ENCODE measurements at regions not wholly inside any gene's neighbourhood (a gene's known extent, or its start where the extent isn't known, plus 50 kb on each side); places are given as distances from the start of the nearest gene placed in this dataset.

GRCh38 chr5:2299388-2300220 is 416.9 kb upstream of the IRX4 start:
- no peak for DNase-seq (ENCODE audit: low spot score)

GRCh38 chr5:2298781-2299180 is 416.1 kb upstream of the IRX4 start:
- ATAC-seq (no peak), DNase-seq (ENCODE audit: low spot score) (no peak)
- intact Hi-C loops (cut with DNase I): no loop called here

More at GRCh38 chr5:2299388-2300220, 416.9 kb upstream of the IRX4 start:
- intact Hi-C loops (cut with DNase I): no loop called here
- ATAC-seq: no peak

GRCh38 chr5:2297991-2298390 is 415.3 kb upstream of the IRX4 start:
- intact Hi-C loops (cut with DNase I): no loop called here
- DNase-seq (ENCODE audit: low spot score) (no peak), ATAC-seq (no peak)

GRCh38 chr5:2295476-2295875 is 412.8 kb upstream of the IRX4 start:
- intact Hi-C loops (cut with DNase I): no loop called here
- ATAC-seq (no peak), DNase-seq (ENCODE audit: low spot score) (no peak)

GRCh38 chr5:2293906-2294305 is 411.2 kb upstream of the IRX4 start:
- no peak for ATAC-seq
- DNase-seq (ENCODE audit: low spot score): no peak

GRCh38 chr5:2291146-2291840 is 408.6 kb upstream of the IRX4 start:
- peak; percentile 34 for ATAC-seq
- DNase-seq (ENCODE audit: low spot score): no peak
- intact Hi-C loops (cut with DNase I): no loop called here

More at GRCh38 chr5:2293906-2294305, 411.2 kb upstream of the IRX4 start:
- intact Hi-C loops (cut with DNase I): no loop called here

GRCh38 chr5:2289380-2289779 is 406.7 kb upstream of the IRX4 start:
- intact Hi-C loops (cut with DNase I): no loop called here
- DNase-seq (ENCODE audit: low spot score) (no peak), ATAC-seq (no peak)

- intact Hi-C loops (cut with DNase I): no loop called here
- ATAC-seq: no peak
These were observed 406.2 kb upstream of the IRX4 start for GRCh38 chr5:2288968-2289367.

GRCh38 chr5:2288466-2288865 is 405.7 kb upstream of the IRX4 start:
- intact Hi-C loops (cut with DNase I): no loop called here
- DNase-seq (ENCODE audit: low spot score) (no peak), ATAC-seq (no peak)

More at GRCh38 chr5:2288968-2289367, 406.2 kb upstream of the IRX4 start:
- no peak for DNase-seq (ENCODE audit: low spot score)

- ATAC-seq (no peak), DNase-seq (ENCODE audit: low spot score) (no peak)
- intact Hi-C loops (cut with DNase I): no loop called here
These were observed 403.5 kb upstream of the IRX4 start for GRCh38 chr5:2286250-2286649.

- no peak for ATAC-seq
- intact Hi-C loops (cut with DNase I): no loop called here
- DNase-seq (ENCODE audit: low spot score): no peak
These were observed 402.0 kb upstream of the IRX4 start for GRCh38 chr5:2284678-2285077.

GRCh38 chr5:2283481-2284045 is 400.8 kb upstream of the IRX4 start:
- intact Hi-C loops (cut with DNase I): no loop called here
- ATAC-seq (no peak), DNase-seq (ENCODE audit: low spot score) (no peak)

- DNase-seq (ENCODE audit: low spot score): no peak
These were observed 400.2 kb upstream of the IRX4 start for GRCh38 chr5:2282893-2283292.

GRCh38 chr5:2282034-2282690 is 399.4 kb upstream of the IRX4 start:
- intact Hi-C loops (cut with DNase I): no loop called here
- no peak for DNase-seq (ENCODE audit: low spot score)
- no peak for ATAC-seq

More at GRCh38 chr5:2282893-2283292, 400.2 kb upstream of the IRX4 start:
- intact Hi-C loops (cut with DNase I): no loop called here
- ATAC-seq: no peak

GRCh38 chr5:2281446-2281845 is 398.7 kb upstream of the IRX4 start:
- ATAC-seq: no peak

GRCh38 chr5:2280318-2280717 is 397.6 kb upstream of the IRX4 start:
- intact Hi-C loops (cut with DNase I): no loop called here
- ATAC-seq: no peak
- DNase-seq (ENCODE audit: low spot score): no peak

More at GRCh38 chr5:2281446-2281845, 398.7 kb upstream of the IRX4 start:
- intact Hi-C loops (cut with DNase I): no loop called here
- no peak for DNase-seq (ENCODE audit: low spot score)

GRCh38 chr5:2278825-2279456 is 396.2 kb upstream of the IRX4 start:
- no peak for ATAC-seq
- DNase-seq (ENCODE audit: low spot score): no peak
- intact Hi-C loops (cut with DNase I): no loop called here

GRCh38 chr5:2277886-2278285 is 395.2 kb upstream of the IRX4 start:
- ATAC-seq: no peak
- intact Hi-C loops (cut with DNase I): no loop called here
- DNase-seq (ENCODE audit: low spot score): no peak

- ATAC-seq (no peak), DNase-seq (ENCODE audit: low spot score) (no peak)
- intact Hi-C loops (cut with DNase I): no loop called here
These were observed 393.4 kb upstream of the IRX4 start for GRCh38 chr5:2276101-2276500.
